H1 (cell line): ENCODE measurements at regions not wholly inside any gene's neighbourhood (a gene's known extent, or its start where the extent isn't known, plus 50 kb on each side); places are given as distances from the start of the nearest gene placed in this dataset.

ENCODE experiments used
- CBX8 ChIP-seq: fragments of 300-800, 300-1000 bp; sonication (generic); IDR thresholded peaks from 2 replicates; pipeline ENCODE4 v1.7.1; 2016; ENCODE audit warnings: low read depth, low read length, borderline replicate concordance
- NANOG ChIP-seq: IDR thresholded peaks from 2 replicates; pipeline ENCODE4 v1.6.1; 2011; ENCODE audit warnings: low read length, low read depth, mild to moderate bottlenecking, inconsistent platforms; ENCODE audit not compliant: insufficient read depth, poor library complexity, severe bottlenecking
- POLR2A ChIP-seq, 2 experiments: IDR thresholded peaks; 1 replicate in 1 of 2; 2 replicates in 1 of 2; pipeline ENCODE4 v1.6.1; 2011; ENCODE audit warnings: low read depth in 2 of 2, low read length in 2 of 2, mild to moderate bottlenecking in 2 of 2; ENCODE audit errors: control extremely low read depth in 1 of 2
- SIRT6 ChIP-seq: IDR thresholded peaks from one replicate; pipeline ENCODE4 v1.7.1; 2012; ENCODE audit warnings: low read length, inconsistent platforms

- TF ChIP-seq POLR2A (IDR thresholded peaks at IDR 0.05; ENCODE audit: control extremely low read depth in 1 of 2, low read depth in 2 of 2, low read length in 2 of 2), result no peak
- no peak for TF ChIP-seq NANOG
- TF ChIP-seq CBX8, result no peak
- no peak for TF ChIP-seq SIRT6
These were observed 285.1 kb upstream of the PROX1 start (continued) for GRCh38 chr1:213702703-213703102.
